SK-N-MC (cell line): ENCODE measurements at regions not wholly inside any gene's neighbourhood (a gene's known extent, or its start where the extent isn't known, plus 50 kb on each side); places are given as distances from the start of the nearest gene placed in this dataset.

Experiments used
- EZH2 ChIP-seq: fragments of 200-600 bp; sonication (generic); IDR thresholded peaks from one replicate; pipeline ENCODE4 v1.6.1; 2017; ENCODE audit warnings: antibody characterized with exemption
- FOXP2 ChIP-seq: optimal IDR thresholded peaks from 2 replicates; pipeline ENCODE3; 2011; ENCODE audit warnings: mild to moderate bottlenecking, moderate library complexity; ENCODE audit not compliant: insufficient read depth; ENCODE audit errors: extremely low read length, control extremely low read depth
- POLR2AphosphoS5 ChIP-seq: IDR thresholded peaks from 2 replicates; pipeline ENCODE4 v1.6.1; 2012; ENCODE audit warnings: mild to moderate bottlenecking, low read depth, low read length, borderline replicate concordance

GRCh38 chr5:56468277-56468676 lies 235.1 kb upstream of the ANKRD55 start:
- TF ChIP-seq POLR2AphosphoS5 (no peak), EZH2 (no peak), FOXP2 (no peak)
